AG09309 (cell line): ENCODE measurements at regions not wholly inside any gene's neighbourhood (a gene's known extent, or its start where the extent isn't known, plus 50 kb on each side); places are given as distances from the start of the nearest gene placed in this dataset.

Source experiments
- DNase-seq: peaks from one replicate; pipeline ENCODE4 v3.0.0-alpha.2; 2010; ENCODE audit warnings: low read depth
- H3K4me3 ChIP-seq: 2 replicates; pipeline ENCODE4 v1.5.1; 2011; ENCODE audit warnings: mild to moderate bottlenecking, low read depth, low read length, moderate library complexity; ENCODE audit not compliant: control insufficient read depth
- TF ChIP-seq, protein P1 (sequence below): IDR thresholded peaks from 2 replicates; pipeline ENCODE4 v1.5.1; 2011; ENCODE audit warnings: mild to moderate bottlenecking, low read depth, low read length, inconsistent platforms; ENCODE audit not compliant: insufficient read depth, control insufficient read depth; ENCODE audit errors: missing control alignments

DNA sequence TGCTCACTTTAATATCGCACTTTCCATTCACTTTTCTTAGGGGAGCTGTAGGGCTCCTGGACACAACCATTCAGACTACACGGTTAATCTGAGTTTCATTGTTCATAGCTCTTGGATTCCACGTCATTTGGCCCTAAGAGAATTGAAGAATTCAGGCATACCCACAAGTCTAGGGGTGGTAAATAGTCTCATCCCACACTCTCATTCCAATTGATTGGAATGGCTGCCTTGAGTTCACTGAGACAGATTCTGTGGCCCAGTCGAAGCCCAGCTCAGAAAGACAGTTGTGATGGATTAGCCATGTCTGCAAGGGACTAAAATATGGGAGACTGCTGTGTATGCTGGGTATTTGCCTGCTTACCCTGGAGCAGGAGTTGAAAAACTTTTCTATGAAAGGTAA is 124.6 kb downstream of the TFCP2L1 start:
- no peak for DNase-seq
- TF ChIP-seq, protein P1, sequence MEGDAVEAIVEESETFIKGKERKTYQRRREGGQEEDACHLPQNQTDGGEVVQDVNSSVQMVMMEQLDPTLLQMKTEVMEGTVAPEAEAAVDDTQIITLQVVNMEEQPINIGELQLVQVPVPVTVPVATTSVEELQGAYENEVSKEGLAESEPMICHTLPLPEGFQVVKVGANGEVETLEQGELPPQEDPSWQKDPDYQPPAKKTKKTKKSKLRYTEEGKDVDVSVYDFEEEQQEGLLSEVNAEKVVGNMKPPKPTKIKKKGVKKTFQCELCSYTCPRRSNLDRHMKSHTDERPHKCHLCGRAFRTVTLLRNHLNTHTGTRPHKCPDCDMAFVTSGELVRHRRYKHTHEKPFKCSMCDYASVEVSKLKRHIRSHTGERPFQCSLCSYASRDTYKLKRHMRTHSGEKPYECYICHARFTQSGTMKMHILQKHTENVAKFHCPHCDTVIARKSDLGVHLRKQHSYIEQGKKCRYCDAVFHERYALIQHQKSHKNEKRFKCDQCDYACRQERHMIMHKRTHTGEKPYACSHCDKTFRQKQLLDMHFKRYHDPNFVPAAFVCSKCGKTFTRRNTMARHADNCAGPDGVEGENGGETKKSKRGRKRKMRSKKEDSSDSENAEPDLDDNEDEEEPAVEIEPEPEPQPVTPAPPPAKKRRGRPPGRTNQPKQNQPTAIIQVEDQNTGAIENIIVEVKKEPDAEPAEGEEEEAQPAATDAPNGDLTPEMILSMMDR, result no peak
- no peak overlapping the region for H3K4me3 ChIP-seq

DNA sequence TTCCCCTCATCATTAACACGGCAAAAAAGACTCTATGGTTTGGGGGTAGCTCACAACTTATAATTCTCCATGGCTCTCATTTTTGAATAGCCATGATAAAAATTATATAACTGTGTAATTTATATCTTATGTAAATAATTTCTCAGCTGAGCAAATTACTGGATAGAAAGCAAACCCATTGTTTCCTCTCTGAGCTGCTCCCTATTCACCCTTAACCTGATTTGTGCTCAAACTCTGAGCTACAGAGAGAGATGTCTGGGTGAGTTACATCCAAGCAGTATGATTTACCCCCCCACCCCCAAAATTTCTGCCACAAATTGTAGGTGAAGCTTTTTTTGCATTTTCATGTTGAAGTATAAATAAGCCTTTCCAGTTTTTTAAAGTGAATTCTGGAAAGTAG is 123.7 kb downstream of the TFCP2L1 start:
- H3K4me3 ChIP-seq, result no peak overlapping the region
- TF ChIP-seq, protein P1, result no peak
- DNase-seq, result no peak

DNA sequence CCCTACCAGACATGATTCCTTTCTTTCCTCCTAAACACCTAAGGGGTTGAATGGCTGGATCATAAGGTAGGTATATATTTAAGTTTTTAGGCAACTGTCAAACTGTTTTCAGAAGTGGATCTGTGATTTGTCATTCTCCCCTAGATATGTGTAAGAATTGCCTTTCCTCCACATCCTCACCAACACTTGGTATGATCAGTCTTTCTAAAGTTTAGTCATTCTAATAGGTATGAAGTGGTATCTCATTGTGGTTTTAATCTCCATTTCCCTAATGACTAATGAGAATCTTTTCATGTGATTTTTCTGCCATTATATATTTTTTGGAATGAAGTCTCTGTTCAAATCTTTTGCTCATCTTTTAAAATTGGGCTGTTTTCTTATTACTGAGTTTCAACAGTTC is 122.1 kb downstream of the TFCP2L1 start:
- DNase-seq, result no peak
- no peak overlapping the region for H3K4me3 ChIP-seq
- TF ChIP-seq, protein P1, result no peak

DNA sequence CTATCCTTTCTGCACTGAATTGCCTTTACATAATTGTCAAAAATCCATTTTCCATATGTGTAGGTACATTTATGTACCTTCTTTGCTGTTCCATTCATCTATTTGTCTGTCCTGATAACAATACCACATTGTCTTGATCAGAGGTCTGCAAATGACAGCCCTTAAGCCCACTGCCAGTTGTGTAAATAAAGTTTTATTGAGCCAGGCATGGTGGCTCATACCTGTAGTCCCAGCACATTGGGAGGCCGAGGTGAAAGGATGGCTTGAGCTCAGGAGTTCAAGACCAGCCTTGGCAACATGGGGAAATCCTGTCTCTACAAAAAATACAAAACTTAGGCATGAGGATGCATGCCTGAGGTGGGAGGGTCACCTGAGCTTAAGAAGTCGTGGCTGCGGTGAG is 121.0 kb downstream of the TFCP2L1 start:
- no peak overlapping the region for H3K4me3 ChIP-seq
- DNase-seq, result no peak
- TF ChIP-seq, protein P1, result no peak

DNA sequence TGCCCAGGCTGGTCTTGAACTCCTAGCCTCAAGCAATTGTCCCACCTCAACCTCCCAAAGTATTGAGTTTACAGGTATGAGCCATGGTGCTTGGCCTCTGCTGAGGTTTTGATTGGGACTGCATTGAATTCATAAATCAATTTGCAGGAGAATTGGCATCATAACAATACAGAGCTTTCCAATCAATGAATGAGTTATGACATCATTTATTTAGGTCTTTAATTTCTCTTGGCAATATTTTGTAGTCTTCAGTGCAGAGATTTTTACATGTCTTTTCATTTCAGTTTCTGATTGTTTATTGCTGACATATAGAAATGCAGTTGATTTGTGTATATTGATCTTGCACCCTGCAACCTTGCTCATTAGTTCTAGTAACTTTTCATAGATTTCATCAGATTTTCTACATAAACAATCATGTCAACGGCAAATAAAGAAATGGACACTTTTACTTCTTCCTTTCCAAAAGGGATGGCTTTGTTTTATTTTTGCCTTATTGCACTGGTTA is 119.9 kb downstream of the TFCP2L1 start:
- TF ChIP-seq, protein P1, result no peak
- H3K4me3 ChIP-seq, result no peak overlapping the region

More for the DNA sequence above, 119.9 kb downstream of the TFCP2L1 start:
- DNase-seq, result no peak
